Stimulated activated CD4-positive, alpha-beta T cell treated with anti-CD3 and anti-CD28 coated beads, Interleukin-4, amount 100 ng/mL, for 1 hour (primary cell): ENCODE measurements at regions not wholly inside any gene's neighbourhood (a gene's known extent, or its start where the extent isn't known, plus 50 kb on each side); places are given as distances from the start of the nearest gene placed in this dataset.
"Not testable (repeated sequence)": the region's sequence is repeated elsewhere in the genome, so short reads cannot be mapped to it uniquely, and the experiment has no call there.

Experiments
- DNase-seq: peaks from one replicate; pipeline ENCODE4 v3.0.0-alpha.2; 2020

DNA sequence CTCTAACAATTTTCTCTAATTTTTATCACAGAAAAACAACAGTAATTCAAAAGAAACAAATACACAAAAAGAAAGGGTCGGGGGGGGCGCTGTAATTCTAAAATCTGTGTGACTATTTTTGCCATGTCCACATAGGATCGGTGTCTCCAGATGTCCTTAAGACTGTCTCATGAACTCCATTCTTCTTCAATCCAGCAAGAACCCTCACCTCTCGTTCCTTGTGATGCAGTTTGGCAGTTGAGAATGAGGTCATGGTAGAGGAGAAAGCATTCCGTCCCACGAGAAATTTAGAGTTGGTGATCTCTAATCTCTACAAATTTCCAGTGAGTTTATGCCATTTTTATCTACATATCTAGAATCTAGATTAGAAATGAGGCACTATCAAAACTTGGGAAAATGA is 394.7 kb downstream of the TFEC start:
- DNase-seq, result no peak

DNA sequence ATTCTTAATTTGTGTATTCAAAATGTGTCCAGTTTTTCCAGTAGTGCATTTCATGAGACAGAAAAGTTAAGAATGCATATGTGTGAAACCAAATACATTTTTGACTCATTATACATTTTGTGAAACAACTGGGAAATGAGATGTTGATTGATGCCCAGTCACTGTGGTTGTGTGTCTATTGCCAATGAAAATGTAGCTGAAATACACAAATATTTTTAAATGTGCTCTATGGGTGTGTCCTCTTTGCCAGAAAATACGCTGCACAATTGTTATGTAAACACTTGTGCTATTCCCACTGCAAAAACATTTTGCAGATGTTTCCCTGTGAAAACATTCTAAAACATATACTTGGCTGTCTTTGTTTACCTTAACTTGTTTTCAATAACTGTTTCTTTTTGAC is 395.2 kb downstream of the TFEC start:
- DNase-seq, result no peak

DNA sequence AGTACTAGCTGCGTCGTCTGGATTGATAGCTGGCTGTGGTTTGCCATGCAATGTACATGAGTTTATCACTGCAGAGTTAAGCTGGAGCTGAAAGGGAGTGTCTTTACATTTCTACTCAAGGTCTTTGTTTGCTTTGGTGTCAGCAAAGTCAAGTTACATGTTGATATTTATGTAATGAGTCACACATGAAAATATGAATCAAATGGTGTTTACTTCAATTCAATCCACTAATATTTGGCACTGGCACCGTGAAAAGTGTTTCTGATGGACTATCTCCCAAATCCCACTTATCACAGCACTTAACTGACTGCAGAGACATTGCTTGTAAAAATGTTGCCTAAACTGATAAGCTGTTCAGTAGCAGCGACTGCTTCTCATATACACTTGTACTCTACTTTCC is 395.9 kb downstream of the TFEC start:
- DNase-seq, result no peak

DNA sequence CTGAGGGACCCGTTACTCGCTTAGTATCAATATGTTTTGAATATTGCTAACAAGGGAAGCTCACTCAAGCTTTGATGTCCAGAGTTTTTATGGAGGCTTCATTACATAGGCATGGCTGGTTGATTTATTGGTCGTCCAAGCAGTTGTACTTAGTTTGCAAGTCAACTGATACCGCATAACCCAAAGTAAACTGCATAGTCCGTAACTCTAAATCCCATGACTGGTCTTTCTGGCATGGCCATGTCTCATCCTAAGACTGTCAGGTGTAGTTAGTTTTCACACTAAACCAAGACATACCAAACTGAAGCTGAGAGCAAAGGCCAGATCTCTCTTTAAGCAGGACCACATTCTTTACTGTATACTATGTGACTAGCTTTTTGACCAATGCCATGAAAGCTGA is 397.9 kb downstream of the TFEC start:
- no peak for DNase-seq

DNA sequence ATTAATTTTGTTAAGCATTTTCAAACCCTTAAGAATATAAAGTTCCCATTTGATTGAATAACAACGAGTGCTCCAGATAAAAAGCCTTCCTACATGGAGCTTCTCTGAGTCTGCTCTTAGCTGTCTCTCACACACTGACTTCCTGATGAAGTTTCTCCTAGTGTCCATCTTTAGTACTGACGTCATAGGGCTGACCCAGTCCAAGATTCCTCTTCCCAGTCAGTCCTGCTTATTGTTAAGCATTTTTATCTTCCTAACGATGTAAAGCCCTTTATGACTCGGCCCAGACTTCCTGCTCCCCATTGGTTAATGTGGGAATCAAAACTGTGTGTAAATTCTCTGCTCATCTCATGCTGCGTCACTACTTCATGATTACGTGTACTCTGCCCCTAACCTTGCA is 398.8 kb downstream of the TFEC start:
- no peak for DNase-seq

DNA sequence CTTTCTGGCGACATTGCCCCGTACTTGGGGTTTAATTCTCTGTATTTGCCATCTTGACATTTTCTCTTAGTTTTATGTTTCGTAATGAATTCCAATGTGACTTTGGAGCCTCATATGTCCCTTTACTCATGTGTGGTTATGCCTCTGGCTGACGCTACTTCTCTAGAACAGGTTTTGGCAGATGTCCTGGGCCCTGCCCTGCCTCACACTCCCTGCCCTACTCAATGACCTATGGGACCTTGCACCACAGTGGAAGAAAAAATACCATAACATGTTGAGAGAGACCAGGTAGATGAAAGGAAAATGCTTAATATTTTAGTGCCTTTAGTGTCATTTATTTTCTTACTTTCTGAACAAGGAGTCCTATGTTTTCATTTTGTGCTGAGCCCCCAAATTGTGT is 400.5 kb downstream of the TFEC start:
- no peak for DNase-seq

DNA sequence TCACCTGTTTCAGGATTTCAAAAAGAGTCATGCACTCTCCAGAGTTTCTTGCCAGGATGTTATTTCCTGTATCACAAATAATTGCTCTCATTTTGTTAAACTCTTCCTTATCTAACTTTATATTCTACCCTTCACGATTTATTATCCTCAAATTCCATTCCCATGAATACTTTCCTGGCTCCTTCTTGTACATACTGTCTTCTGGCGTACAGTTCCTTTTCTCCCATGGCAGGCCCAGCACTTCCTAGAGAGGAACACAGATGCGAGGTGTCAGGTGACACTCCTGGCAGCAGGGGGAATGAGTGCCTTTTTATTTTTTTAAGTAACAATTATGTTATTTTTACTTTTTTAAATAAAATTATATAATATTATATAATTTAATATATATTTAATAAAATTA is 411.9 kb downstream of the TFEC start:
- DNase-seq, result no peak

DNA sequence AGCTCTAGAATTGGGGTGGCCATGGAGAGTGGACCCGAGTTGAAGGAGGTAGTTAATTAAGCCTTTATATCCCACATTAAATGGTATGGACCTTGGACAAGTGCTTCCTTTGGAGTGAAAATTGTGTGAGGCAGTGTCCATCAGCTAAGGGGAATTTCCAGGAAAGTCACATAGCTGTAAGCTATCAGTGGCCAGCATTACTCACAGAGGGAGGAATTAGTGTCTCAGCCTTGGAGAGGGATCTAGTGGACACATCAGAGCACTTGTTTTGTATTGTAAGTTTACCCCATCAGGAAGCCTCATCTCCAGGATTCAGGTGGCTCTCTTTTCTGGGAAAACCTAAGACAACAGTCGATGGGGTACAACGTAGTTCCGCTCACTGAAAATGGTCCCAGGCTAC is 416.7 kb downstream of the TFEC start:
- DNase-seq, result no peak

DNA sequence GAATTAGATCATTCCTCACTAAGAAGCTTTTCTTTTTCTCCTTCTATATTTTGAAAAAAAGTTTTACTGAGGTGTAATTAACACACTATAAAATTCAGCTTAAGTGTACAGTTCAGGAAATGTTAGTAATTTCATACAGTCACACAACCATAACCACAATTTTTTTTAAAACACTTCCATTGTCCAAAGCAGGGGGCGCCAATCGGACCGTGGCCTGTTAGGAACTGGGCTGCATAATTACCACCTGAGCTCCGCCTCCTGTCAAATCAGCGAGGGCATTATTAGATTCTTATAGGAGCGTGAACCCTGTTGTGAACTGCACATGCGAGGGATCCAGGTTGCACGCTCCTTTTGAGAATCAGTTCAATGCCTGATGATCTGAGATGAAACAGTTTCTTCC is 427.1 kb downstream of the TFEC start:
- no peak for DNase-seq

DNA sequence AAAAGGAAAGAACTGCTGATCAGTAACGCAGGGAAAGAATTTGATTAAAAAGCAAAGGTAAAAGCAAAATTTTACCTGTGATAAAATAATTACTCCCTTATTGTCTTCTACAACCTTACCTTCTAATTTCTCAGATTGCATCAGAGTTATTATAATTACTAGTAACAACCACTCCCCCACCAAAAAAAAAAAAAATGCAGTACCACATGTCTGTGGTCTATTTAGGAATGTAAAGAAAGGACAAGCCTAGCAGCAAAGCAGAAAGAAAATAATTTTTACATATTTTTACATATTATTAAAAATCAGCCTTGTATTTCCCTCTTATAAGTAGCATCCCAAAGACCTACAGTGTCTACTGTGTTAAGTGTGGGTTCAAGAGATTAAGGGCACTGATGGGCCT is 430.4 kb downstream of the TFEC start:
- DNase-seq, result no peak

DNA sequence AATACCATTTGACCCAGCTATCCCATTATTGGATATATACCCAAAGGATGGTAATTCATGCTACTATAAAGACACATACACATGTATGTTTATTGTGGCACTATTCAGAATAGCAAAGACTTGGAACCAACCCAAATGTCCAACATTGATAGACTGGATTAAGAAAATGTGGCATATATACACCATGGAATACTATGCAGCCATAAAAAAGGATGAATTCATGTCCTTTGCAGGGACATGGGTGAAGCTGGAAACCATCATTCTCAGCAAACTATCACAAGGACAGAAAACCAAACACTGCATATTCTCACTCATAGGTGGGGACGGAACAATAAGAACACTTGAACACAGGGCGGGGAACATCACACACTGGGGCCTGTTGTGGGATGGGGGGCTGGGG is 431.4 kb downstream of the TFEC start:
- DNase-seq, result not testable (repeated sequence)

DNA sequence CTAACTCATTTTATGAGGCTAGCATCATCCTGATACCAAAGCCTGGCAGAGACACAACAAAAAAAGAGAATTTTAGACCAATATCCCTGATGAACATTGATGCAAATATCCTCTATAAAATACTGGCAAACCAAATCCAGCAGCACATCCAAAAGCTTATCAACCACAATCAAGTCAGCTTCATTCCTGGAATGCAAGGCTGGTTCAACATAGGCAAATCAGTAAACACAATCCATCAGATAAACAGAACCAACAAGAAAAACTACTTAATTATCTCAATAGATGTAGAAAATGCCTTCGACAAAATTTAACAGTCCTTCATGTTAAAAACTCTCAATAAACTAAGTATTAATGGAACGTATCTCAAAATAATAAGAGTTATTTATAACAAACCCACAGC is 433.3 kb downstream of the TFEC start:
- not testable (repeated sequence) for DNase-seq

DNA sequence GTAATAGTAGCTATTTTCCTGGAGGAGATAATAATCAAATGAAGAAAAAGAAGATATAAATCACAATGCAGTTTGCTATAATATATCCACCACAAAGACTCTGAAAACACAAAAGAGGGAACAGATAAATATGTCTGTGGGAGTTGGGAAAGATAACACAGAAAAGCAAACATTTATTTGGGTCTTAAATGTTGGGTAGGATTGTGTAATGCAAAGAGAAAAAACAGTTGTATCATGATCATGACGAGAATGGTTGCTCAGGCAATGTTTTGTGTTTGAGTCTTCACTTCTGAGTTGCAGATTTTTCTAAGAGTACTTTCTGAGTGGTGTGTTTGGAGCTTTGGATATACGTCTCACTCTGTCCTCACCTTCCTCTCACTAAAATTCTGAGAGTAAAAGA is 437.5 kb downstream of the TFEC start:
- no peak for DNase-seq

DNA sequence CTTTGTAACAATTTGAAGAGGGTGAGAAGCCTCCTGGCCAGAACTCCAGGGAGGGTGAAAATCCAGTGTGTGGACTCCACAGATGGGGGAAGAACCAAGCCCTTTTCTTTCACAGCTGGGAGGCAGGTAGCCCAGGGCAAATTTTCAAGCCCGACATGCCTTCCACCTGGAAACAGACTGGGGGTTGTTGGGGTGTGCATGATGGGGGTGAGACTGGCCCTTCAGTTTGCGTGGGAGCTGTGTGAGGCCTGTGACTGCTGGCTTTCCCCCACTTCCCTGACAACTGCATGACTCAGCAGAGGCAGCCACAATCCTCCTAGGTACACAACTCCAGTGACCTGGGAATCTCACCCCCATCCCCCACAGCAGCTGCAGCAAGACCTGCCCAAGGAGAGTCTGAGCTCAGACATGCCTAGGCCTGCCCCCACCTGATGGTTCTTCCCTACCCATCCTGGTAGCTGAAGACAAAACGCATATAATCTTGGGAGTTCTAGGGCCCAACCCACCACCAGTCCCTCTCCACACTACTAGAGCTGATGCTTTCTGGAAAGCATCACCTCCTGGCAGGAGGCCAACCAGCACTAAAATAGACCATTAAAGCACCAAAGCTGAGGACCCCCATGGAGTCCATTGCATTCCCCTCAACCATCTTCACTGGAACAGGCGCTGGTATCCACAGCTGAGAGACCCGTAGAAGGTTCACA is 445.4 kb downstream of the TFEC start:
- DNase-seq, result no peak

DNA sequence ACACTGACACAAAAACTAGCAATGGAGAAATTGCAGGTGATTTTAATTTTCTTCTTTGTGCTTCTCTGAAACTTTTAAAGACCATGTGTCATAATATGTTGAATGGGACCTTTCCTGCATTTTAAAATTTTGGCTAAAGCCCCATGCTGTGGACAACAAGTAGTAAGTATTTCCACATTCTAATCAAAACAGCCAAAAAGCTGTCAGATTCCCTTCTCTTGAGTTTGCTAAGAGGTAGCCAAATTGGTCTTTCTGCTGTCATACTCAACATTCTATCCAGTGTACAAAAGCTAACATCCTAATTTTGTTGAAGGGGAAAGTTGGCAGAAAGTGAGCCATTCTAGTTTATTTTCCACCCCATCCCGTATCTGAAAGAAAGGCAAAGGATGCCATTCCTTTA is 447.6 kb downstream of the TFEC start:
- DNase-seq, result no peak

DNA sequence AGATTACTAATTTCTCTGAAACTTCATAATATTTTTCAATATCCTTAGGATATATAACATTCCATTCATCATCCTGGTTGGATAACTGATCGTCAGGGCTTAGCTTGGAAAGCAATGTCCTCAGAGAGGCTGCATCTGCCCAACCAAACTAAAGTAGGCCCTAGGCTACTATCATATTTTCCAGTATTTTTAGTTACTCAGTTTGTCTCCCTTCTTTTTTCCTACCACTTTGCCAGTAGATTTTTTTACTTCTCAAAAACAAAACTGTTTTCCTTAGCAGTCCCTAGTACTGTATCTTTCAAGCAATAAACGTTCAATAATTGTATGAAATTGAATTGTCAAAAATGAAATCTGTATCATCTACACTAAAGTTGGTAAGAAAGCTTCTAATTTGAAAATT is 452.0 kb downstream of the TFEC start:
- no peak for DNase-seq

DNA sequence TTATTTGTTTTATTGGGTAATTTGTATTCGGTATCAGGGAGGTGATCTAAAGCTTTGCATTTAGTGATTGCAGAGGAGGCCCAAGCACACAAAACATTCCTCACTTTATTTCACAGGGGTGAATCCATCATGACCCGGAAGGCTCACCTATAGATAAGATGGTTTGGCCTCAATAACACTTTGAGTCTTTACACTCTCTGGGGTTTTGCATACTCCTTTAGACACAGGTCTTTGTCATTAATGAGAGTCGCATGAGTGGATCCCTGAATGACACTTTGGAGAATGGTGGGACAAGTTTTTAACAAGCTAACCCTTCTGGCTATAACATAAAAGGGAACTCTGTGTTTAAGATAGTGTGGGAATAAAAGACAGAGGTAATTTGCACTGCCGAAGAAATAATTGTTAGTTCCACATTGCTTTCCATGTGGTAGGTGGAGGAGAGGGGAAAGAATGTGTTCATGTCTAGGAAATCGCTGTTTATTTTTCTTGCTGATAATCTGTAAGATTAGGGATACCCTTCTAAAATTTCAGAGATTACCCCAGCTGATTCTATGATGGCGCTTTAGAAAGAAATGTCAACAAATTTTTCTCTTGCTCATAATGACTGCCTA is 455.8 kb downstream of the TFEC start:
- DNase-seq, result no peak

DNA sequence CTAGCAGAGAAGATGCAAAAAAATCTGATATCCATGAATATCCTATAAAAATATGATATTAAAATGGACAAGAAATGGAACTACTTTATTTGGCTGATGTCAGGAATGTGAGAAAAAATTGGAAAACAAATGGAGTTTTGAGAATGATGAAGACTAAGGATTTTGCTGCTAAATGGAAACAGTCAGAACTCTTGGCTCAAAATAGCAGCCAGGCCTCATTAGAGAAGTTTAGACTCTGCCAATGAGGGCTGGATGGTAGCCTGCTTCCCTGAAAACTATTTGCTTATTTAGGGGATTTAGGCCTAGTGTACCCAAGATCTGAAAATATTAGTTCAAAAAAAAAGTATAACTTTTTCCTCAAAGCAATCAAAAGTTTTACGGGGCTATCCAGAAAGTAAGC is 458.5 kb downstream of the TFEC start:
- DNase-seq, result no peak

DNA sequence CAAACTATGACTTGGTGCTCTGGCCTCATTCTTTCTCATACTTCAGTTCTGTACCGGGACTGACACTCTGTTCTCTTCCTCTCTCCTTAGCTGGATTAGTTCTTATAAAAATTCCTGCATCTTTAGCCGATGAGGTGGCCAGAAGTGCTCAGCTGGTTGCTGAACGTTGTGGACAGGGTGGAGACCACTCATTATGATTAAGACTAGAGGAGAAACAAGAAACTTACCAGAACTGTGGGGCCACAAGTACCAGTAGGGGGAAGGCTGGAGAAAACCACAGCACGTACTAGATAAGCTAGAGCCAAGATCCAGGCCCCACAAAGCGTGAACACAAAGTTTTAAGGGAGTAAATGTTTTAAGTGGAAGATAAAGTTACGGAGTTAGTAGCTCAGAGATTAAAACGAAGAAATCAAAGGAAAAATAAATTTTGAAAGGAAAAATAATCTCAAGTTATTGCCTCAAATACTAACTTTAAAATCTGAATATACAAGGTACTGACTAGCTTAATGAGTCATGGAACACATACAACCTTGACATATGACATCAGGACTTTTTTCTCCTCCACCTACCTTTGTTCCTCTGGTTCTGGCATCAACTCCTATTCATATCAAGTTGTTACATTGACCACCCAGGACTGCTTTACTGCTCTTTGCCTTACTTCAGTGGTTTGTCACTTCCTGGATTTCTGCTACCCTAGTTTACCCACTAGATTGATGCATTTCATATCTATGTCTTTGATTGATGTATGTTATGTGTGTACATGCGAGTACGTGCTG is 469.0 kb downstream of the TFEC start:
- no peak for DNase-seq

DNA sequence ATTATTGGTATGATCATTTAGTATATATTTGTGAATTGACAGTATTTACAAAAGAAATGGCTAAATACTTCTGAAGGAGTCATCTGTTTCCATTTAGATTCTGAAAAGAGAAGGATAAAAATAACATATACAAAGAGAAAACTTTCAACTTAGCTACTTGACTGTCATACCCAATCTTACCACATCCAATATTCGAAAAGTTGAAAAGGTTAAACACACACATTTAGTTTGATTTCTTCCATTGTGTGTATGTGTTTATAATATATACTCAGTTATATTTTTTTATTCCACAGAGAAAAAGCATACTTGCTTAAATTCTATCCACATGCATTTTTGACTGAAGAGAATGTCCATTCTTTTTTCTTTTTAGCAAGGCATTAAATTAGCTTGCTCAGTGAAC is 470.7 kb downstream of the TFEC start:
- DNase-seq, result no peak

DNA sequence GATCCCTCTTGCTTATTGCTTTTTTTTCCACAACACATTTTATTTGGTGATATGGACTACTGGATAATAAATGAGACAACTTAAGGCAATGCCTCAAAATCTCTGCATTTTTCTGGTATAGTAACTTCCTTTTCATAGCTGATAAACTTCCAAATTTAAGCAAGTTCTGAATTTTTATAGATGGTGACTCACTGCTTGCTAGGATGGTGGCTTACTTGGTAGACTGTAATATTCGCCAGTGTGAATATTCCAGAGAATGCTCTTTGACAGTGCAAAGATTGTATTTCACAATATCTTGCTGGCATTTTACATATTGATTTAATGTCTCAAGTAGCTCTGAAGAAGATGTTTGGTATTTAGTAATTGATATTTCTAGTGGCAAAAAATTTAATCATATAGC is 472.4 kb downstream of the TFEC start:
- DNase-seq, result no peak

DNA sequence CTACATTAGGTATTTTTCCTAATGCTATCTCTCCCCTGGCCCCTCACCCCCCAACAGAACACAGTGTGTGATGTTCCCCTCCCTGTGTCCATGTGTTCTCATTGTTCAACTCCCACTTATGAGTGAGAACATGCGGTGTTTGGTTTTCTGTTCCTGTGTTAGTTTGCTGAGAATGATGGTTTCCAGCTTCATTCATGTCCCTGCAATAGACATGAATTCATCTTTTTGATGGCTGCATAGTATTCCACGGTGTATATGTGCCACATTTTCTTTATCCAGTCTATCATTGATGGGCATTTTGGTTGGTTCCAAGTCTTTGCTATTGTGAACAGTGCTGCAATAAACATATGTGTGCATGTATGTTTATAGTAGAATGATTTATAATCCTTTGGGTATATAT is 473.3 kb downstream of the TFEC start:
- DNase-seq, result not testable (repeated sequence)

DNA sequence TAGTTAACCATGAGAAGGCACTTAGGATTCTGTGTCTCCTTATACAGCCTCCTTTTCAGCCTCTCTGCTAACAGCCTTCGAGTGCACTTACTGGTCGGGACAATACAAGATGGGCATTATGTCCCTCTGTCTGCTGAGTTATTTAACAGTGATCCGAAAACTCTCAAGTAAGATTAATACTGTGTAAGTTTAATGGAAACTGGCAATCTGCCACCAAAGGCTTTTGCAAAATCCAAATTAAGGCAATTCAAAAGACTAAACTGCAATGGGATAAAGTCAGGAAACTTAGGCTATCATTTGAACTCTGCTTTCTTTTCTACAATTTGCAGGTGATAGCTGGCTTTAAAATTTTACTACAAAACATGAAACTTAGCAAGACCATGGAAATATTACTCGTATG is 477.8 kb downstream of the TFEC start:
- no peak for DNase-seq

DNA sequence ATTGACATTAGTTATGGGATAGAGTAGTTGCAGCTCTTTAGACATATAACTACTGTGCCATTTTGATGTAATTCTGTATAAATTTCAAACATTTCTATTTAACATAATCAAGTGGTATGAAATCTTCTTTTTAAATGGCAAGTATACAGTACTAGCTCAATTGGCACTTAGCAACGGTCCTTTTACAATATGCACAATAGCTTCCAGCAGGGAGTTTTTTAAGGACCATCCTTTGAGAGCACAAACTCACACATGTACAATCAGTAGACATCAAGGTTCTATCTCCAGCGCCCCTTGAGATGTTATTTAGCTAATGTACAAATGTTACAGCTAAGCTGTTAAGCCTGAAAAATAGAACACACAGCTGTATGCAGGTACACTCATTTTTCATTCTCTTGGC is 480.7 kb downstream of the TFEC start:
- DNase-seq, result no peak

DNA sequence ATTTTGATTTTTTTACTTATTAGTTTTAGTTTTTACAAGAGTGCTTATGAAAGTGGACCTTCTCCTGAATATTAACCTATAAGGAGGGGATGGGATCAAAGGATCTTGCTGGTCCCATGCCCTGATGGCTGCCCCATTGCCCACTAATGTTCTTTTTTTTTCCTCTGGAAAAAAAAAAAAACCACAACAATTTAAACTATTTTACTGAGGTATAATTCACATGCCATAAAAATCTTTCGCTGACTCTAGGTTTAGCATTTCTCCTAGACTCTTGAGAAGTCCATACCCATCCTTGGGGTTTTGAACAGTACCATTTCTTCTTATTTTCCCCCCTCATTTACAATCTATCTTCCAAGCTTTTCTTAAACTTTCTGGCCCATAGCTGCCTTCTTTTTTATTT is 481.8 kb downstream of the TFEC start:
- no peak for DNase-seq
